Fibroblast of skin of left biceps (primary cell): ENCODE measurements at regions not wholly inside any gene's neighbourhood (a gene's known extent, or its start where the extent isn't known, plus 50 kb on each side); places are given as distances from the start of the nearest gene placed in this dataset.

Experiments used
- DNase-seq, 2 experiments: peaks; one replicate each; pipeline ENCODE4 v3.0.0-alpha.2; 2013; ENCODE audit warnings: low read depth in 2 of 2

DNA sequence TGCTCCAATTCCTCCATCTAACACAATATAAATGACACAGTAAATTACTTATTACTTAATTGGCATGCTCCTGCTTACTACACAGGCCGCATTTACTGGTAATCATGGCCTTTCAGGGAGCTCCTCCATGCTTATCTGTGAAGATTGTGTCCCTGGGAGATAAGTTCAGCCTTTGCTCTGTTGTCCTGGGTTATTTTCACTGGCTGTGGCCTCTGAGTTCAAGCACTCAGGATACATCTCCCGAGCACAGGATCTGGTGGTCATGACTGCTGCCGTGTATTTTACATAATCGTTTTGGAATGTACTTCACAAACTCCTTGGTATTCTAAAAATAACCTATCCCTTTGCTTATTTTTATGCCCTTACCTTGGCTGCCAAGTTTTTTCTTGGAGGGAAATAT lies 215.7 kb downstream of the ICE1 start:
- DNase-seq = no peak

DNA sequence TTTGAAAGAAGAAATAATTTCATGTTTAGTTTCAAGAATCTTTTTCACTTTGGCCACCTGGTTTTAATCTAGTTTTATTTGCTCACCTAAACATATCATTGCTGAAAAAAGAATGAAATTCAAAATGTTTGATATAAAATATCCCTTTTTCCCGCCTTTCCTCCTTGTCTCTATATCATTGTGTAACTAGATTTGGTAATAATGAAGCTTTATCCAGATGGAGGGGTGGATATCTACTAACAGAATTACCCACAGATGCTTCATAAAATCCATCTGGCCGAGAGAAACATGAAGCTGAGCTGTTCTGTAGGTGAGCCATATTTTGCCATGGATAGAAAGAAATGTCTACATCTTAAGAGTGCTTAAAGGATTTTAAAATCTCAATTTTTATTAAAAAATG lies 214.7 kb downstream of the ICE1 start:
- DNase-seq = no peak

DNA sequence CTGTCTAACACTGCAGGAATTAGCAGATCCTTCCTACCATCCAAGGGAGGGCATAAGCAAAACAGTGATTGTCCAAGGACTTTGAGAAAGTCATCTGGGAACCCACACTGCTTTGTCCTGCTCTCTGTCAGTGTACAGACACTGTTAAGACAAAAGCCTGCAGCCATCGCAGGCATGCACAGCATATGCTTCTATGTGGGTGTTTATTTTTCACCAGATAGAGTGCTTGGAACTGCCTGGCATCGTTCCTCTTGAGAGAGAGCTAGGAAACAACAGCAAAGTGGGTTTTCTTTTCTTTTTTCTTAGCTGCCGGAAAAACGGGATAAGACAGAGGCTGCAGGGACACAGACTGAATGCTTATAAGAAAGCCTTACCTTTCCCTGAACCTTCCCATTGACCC lies 212.3 kb downstream of the ICE1 start:
- DNase-seq = no peak

DNA sequence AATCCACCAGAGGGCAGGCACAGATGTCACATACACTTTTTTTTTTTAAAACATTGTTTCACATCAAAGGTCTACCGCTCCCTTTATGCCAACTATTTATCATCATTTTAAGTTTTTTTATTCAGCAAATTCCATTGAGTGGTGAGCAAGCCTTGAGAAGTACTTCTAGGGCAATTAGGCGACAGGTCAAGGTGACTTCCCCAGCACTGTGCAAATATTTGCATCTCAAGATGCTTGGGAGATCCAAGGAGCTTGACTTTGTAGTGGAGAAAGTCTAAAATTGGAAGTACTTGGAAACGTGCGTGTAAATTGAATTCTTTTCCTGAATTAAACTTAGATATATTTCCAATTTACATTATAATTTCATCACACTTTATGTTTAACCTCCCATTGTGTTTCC lies 211.1 kb downstream of the ICE1 start:
- no peak for DNase-seq

DNA sequence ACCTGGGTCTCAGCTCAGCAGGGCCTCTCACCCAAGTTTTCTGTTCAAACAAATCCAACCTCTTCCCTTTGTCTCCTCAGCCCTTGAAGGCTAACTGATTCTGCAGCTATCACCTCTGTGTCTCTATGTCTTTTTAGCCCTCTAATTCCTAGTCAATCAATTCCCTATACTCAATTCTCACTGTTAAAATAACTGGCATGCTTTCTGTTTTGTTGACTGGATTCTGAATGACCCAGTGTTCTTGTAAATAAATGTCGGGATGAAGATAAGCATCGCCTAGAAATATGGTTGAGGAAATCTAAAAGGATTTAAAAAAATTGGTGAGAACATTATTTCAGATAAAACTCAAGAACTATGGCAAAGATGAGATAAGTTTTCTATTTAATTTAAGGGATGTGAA lies 210.2 kb downstream of the ICE1 start:
- DNase-seq = no peak

DNA sequence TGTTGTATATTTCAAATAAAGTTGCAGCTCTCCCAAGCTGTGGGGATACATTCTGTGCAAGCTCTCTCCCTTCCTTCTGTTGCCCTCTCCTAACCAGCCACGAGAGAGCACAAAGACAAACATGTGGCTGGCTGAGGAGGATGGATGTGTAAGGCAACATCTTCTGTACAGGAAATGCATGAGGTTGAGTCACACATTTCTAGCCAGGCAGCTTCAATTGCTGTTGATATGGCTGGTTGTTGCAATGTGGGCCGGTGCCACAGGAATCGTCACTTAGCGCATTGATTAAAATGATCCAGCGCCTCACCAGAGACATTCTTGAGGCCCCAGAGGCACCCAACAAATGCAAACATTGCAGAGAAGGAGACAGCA lies 207.1 kb downstream of the ICE1 start:
- no peak for DNase-seq

DNA sequence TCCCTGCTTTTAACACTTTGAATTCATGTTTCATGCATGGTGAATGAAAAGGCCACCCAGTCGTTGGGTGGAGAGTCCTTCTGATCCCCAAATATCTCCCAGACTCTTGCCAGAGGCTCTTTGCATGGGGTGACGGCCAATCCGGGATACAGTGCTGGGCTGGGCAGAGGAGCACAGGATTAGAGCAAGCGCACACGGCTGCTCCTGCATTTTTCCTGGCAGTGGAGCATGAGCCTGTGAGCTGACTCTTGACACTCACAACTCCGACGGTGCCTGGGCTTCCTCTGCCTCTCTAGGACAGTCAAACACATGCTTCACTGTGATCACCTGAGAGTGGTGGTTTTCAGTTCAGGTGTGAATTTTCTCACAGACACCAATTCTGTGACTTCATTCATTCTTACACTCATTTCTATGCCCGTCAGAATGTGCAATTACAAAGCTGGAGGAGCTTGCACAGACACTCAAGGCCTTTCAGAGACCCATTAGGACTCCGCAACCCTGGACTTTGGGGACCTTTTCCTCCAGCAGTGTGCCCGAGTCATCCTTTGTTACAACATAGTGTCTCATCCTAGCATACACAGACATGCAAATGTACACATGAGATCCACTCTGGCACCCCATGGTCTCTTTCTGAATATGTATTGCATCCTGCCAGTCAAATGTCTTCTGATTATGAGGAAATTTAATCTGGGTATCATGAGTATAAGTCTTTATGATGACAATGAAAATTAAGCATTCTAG lies 206.6 kb downstream of the ICE1 start:
- DNase-seq = no peak

DNA sequence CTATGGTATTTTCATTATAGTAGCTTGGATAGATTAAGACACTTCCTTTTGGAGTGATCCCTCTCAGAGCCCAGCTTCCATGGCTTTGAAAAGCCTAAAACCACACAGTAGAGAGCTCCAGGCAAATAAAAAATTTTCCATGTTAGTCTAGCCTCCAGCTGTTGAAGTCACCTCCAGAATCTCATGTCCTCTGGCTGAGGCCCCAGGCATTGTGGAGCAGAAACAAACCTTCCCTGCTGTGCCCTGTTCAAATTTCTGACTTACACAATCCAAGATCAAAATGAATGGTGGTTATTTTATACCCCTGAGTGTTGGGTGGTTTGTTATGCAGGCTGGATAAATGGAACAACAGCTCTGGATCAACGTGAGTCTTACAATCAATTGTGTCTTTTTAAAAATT lies 203.9 kb downstream of the ICE1 start:
- no peak for DNase-seq

DNA sequence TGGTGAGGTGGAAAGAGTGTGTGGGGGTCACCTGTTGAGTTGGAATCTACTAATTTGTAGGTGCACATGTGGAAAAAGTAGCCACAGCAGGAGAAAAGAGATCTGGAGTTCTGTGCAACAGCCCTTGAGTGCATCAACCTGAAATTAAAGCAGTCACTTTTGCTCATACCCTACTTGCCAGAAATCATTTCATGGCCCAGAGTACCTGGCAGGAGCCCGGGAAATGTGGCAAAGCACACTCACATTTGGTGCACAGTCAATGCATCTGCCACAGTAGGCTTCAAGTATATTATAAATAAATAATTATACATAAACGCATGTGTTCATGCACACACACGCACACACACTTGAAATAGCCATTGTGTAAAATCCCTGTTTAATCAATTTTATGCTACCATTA lies 203.0 kb downstream of the ICE1 start:
- no peak for DNase-seq

DNA sequence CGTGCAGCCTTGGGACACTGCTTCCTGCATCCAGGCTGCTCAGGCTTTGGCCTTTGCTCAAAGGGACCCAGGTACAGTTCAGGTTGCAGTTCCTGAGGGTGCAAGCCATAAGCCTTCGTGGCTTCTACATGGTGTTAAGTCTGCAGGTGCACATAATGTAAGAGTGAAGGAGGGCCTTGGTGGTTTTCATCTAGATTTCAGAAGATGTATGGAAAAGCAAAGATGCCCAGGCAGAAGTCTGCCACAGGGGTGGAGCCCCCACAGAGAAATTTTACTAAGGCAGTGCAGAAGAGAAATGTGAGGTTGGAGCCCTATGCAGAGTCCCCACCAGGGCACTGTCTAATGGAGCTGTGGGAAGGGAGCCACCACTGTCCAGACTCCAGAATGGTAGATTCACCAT lies 200.9 kb downstream of the ICE1 start:
- DNase-seq = no peak

DNA sequence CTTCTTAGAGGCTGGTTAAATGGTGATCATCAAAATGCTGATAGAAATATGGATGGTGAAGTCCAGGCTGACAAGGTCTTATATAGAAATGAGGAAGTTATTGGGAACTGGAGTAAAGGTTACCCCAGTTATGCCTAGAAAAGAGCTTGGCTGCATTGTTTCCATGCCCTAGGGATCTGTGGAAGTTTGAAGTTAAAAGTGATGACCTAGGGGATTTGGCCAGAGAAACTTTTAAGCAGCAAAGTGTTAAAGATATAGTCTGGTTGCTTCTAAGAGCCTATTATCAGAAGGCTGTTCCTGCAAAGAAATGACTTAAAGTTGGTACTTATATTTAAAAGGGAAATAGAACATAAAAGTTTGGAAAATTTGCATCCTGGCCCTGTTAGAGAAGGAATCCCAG lies 200.3 kb downstream of the ICE1 start:
- no peak for DNase-seq

DNA sequence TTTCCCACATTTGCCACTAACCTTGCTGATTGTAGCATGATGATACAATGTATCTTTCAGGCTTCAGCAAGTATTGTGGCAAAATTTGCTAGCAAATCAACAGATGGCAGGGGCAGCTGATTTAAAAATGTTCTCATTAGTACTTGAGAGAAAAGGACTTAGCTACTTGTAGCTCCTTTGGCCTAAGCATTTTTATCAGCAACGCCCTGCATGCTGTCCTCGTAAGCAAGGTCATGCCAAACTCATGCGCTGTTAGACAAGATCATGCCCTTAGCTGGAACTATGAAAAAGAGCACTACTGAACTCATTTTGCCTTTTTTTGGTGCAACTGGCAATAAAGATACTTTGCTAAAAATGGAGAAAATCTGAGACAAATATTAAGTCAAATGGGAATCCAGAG lies 197.1 kb downstream of the ICE1 start:
- DNase-seq = no peak

DNA sequence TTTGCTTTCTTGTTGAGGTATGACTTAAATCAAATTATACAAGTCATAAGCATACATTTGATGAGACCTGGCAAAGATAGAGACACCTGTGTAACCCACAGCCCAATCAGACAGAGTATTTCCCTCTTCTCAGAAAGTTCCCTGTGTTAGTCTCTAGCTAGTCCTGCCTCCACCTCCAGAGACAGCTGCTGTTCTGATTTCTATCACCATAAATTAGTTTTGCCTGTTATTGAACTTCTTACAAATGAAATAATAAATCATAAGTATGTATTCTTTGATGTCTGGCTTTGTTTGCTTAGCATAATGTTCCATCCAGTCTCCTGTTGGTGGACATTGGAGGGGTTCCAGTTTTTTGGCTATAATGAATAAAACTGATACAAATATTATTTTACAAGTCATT lies 194.5 kb downstream of the ICE1 start:
- DNase-seq = no peak

DNA sequence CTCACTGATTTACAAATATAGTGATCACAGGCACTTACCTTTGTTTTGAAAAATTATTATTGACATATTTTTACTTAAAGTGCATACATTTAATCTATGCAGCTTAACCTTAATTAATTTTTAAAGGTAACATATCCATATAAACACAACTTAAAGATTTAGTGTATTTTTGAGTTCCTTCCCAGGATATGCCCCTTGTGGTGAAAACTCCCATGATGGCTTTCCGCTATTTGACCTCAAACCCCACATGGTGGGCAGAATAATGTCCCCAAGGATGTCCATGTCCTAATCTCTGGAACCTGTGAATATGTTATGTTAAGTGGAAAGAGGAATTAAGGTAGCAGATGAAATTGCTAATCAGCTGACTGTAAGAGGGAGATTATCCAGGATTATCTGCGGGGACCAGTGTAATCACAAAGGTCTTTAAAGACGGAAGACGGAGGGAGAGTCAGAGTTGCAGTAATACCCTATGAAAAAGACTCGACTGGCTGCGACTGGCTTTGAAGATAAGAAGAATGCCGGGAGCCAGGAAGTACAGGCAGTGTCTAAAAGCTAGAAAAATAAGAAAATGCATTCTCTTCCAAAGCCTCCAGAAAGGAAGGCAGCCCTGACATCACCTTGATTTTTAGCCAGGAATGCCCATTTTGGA lies 193.9 kb downstream of the ICE1 start:
- DNase-seq = no peak

DNA sequence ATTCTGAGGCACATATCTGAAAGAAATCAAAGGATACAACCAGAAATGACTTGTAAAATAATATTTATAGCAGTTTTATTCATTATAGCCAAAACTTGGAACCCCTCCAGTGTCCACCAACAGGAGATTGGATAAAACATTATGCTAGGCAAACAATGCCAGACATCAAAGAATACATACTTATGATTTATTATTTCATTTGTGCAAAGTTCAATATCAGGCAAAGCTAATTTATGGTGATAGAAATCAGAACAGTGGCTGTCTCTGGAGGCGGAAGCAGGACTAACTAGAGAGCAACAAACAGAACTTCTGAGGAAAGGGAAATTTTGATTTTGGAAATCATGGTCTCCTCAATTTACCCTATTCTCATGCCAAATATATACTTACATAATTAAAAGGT lies 193.1 kb downstream of the ICE1 start:
- no peak for DNase-seq

DNA sequence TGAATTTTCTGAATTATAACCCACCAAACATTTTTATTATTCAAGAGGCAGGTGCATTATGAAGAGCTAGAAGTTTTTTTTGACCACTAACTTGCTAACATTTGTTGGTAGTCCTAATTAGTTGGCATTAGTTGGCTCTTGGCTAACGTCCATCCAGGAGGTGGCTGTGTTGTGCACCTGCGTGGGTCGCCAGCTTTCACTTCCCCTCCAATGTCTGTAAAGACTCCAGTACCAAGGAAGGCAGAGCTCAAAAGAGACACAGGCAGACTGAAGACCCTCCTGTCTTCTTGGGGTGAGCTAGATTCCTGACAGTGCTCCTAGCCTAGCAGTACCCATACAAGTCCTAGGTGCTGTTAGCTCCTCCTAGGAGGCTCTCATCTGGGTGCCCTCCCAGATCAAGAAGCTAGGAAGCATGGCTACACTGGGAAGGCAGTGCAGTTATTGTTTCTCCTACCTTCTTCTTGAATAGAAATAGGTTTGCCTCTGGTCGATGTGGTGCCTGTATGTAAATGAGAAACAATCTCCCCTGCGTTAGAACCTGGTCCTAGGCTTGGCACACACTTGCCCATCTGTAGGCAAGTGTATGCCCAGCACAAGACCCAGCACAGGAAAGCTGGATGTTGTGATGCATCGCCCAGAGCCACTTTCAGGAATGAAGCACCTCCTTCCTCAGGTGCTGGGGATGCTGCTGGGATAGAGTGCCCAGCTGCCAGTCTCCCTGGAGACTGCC lies 190.9 kb downstream of the ICE1 start:
- DNase-seq = no peak

DNA sequence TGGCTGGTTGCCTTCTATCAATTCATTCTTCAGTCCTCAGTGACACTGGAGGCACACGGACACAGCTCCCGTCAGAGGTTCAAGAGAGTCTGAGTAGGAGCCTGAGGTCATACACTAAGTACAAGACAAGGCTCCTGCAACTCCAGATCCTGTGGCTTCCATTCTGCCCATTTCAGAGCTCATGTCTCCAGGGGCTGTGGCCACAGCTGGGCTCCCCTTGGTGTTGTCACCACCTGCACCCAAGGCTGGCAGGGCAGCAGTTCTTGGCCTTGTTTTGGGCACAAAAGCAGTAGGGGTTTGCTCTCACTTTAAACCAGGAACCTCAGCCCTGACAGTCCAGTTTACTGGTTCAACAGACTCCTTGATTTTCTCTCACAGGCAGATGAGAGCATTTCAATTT lies 189.6 kb downstream of the ICE1 start:
- no peak for DNase-seq

DNA sequence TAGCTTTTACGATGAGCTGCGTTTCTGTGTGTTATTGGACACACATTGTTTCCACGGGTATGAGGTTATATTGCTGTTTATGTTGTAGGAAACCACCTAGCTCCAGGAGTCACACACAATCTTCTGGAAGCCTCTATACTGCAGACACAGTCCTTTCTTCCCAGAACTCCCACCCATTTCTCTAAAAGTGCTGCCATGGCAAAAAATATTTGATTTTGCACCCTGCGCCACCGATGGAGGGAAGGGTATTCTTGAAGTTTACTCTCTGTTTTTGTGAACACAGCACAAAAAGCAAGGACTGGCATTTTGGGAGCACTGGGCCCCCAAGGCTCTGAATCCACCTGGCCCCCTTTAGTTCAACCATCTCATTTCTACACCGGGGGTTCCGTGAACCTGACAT lies 187.5 kb downstream of the ICE1 start:
- no peak for DNase-seq

DNA sequence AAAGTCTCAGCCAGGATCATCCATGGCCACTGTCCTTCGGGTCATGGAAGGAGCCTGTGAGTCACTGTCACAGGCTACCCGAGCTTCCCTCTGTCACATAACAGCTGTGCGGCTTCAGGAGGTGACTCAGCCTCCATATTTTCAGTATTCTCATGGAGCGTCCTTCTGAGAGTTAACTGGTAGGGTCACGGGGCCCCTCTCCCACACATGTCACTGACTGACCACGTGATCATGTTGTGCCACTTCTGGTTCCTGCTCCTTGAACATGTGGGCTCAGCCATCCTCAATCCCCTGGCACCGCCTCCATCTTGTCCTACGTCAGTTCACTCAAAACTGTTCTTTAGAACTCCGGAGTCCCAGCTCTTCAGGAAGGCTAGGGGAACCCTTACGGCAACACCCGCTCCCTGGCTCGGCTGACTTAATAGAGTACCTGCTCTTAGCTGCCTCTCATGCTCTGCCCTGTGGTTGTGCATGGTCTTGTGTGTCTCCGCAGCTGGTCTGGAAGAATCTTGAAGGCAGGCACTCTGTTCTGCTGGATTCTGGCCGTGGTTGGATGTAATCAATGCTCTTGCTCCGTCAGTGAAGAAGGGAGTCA lies 182.8 kb downstream of the ICE1 start:
- DNase-seq = no peak

DNA sequence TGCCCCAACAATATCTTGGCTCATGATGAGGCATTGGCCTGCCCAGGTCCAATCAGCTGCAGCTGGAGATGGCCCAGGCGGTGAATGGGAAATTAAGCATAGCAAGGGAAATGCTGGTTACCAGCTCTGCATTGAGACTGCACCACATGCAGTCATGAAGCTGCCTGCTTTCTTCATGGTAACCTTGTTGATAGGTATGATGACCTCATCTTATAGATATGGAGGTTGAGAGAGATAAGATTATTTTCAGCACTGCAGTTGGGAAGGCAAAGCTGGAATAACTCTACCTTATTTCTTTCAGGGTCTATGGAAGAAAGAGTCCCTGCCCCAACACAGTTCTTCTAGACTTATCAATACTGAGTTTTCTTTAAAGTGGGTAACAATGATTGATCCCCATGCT lies 180.1 kb downstream of the ICE1 start:
- no peak for DNase-seq

DNA sequence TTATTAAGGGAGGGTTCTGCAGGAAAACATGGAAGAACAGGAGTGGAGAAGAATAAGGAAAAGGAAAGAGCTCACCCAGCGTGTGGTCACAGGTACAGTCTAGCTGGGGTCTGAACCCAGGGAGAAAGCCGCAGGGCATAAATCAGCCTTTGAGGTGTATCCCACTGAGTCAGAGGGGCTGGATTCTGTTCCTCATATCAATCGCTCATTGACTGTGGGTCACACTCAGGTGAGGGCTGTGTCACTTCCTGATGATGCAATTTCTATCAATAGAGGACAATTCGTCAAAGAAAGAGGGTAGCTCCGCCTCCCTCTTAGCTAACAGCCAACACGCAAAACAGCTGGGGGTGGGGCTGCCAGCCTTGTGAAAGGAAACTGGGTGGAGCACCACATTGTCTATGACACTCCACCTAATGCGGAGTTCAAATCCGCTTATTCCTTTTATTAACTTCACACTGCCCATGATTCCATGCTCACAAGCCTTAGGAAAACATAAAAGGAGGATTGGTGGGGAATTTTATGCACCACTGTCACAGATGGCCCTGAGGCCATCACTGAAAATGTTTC lies 176.2 kb downstream of the ICE1 start:
- DNase-seq = no peak

DNA sequence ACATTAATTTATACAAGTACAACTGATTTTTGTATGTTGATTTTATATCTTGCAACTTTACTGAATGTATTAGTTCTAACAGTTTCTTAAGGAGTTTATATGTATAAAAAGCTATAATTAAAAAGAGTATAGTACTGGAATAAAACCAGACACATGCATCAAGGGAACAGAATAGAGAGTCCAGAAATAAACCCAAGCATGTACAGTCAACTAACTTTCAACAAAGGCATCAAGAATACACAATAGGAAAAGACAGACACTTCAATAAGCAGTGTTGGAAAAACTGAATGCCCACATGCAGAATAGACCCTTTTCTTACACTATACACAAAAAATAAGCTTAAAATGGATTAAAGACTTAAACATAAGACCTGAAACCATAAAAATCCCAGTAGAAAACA lies 170.9 kb downstream of the ICE1 start:
- no peak for DNase-seq

DNA sequence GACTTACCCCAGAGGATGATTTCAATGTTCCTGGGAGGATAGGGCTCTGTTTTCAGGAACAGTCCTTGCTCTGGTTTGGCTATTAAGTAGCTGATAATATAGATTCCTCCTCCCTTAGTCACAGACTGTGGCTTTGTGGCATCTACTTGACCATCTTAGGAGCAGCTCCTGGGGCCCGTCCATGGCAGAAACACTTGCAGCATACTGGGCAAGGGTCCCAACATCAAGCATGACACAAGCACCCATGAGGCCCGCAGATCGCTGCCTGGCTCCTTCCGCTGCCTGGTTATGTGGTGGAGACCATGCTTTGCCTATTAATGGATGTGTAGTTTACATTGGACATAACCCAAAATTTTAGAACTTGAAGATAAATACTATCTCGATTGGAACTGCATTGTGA lies 170.1 kb downstream of the ICE1 start:
- DNase-seq = no peak
